B cell (primary cell): ENCODE measurements at regions not wholly inside any gene's neighbourhood (a gene's known extent, or its start where the extent isn't known, plus 50 kb on each side); places are given as distances from the start of the nearest gene placed in this dataset.

Source experiments
- ATAC-seq: fragments of 200-7000 bp; cut with Tn5 transposase; one replicate; pipeline ENCODE4 v1.10.0; 2021; ENCODE audit warnings: low read depth, mild to moderate bottlenecking, moderate number of reproducible peaks, moderate library complexity
- CTCF ChIA-PET: fragments of 350-600 bp; sonication (Branson Sonifier 250); formaldehyde crosslinking; loops from one replicate; lab custom pipeline; 2021; ENCODE audit warnings: antibody characterized with exemption, inconsistent platforms; lab: Charles Lee
- POLR2A ChIA-PET: fragments of 350-600 bp; sonication (Branson Sonifier 250); formaldehyde crosslinking; loops from one replicate; lab custom pipeline; 2021; ENCODE audit warnings: antibody characterized with exemption; lab: Charles Lee
- DNase-seq: peaks from one replicate; pipeline ENCODE4 v3.0.0; 2013
- H2AFZ ChIP-seq: 2 replicates; pipeline ENCODE4 v1.6.1; 2012; ENCODE audit warnings: mild to moderate bottlenecking, low read depth, low read length; ENCODE audit not compliant: insufficient read depth, poor library complexity, severe bottlenecking
- H3K27ac ChIP-seq, 2 donors: 1 replicate in 1 of 2; 2 replicates in 1 of 2; pipeline ENCODE4 v1.5.1; 2012 to 2013; ENCODE audit warnings: low read length in 2 of 2, mild to moderate bottlenecking in 2 of 2, moderate library complexity in 1 of 2
- H3K27me3 ChIP-seq, 4 experiments: fragments of 200-600 bp in 1 of 4; sonication (generic) in 1 of 4; replicated peaks in 1 of 4; 1 replicate in 2 of 4; 2 replicates in 2 of 4; pipeline versions ENCODE4 v1.6.1 to v1.7.0; 2013 to 2016; ENCODE audit warnings: low read length in 3 of 4, mild to moderate bottlenecking in 2 of 4, mixed read lengths in 1 of 4, moderate library complexity in 1 of 4; ENCODE audit not compliant: insufficient read depth in 4 of 4, control insufficient read depth in 3 of 4; ENCODE audit errors: control extremely low read depth in 1 of 4
- H3K36me3 ChIP-seq, 2 experiments: replicated peaks in 1 of 2; 1 replicate in 1 of 2; 2 replicates in 1 of 2; pipeline versions ENCODE4 v1.6.1 to v1.7.1; 2013; ENCODE audit warnings: low read length in 1 of 2; ENCODE audit not compliant: insufficient read depth in 2 of 2, control insufficient read depth in 1 of 2; ENCODE audit errors: control extremely low read depth in 1 of 2, extremely low read depth in 1 of 2
- H3K4me1 ChIP-seq, 2 donors: fragments of 200-600 bp in 1 of 2; sonication (generic) in 1 of 2; 1 replicate in 1 of 2; 2 replicates in 1 of 2; pipeline versions ENCODE4 v1.5.1 to v1.6.1; 2013 to 2017; ENCODE audit warnings: low read length in 2 of 2; ENCODE audit not compliant: control insufficient read depth in 2 of 2, insufficient read depth in 2 of 2
- H3K4me2 ChIP-seq: replicated peaks from 2 replicates; pipeline ENCODE3; 2012; ENCODE audit warnings: mild to moderate bottlenecking, low read depth, low read length; ENCODE audit not compliant: poor library complexity, severe bottlenecking
- H3K4me3 ChIP-seq, 5 experiments: fragments of 200-600 bp in 1 of 5; sonication (generic) in 1 of 5; 1 replicate in 3 of 5; 2 replicates in 2 of 5; pipeline versions ENCODE4 v1.5.1 to v1.7.0; 2011 to 2016; ENCODE audit warnings: low read length in 4 of 5, mild to moderate bottlenecking in 4 of 5, low read depth in 2 of 5, control low read depth in 1 of 5, moderate library complexity in 1 of 5; ENCODE audit not compliant: insufficient read depth in 1 of 5; ENCODE audit errors: control extremely low read depth in 1 of 5, extremely low read depth in 1 of 5
- H3K79me2 ChIP-seq: fragments of 200-600 bp; sonication (generic); one replicate; pipeline ENCODE4 v1.6.0; 2016; ENCODE audit warnings: low read length; ENCODE audit not compliant: control insufficient read depth, insufficient read depth
- H3K9ac ChIP-seq: fragments of 200-600 bp; sonication (generic); 2 replicates; pipeline ENCODE4 v1.6.1; 2017; ENCODE audit warnings: mild to moderate bottlenecking, low read length, moderate library complexity
- H3K9me3 ChIP-seq, 3 donors: one replicate each; pipeline versions ENCODE4 v1.6.1 to v1.7.1; 2013; ENCODE audit warnings: low read length in 2 of 3; ENCODE audit not compliant: control insufficient read depth in 2 of 3, insufficient read depth in 1 of 3; ENCODE audit errors: control extremely low read depth in 1 of 3
- H4K20me1 ChIP-seq: 2 replicates; pipeline ENCODE4 v1.6.0; 2012; ENCODE audit warnings: mild to moderate bottlenecking, low read length; ENCODE audit not compliant: insufficient read depth, control insufficient read depth, poor library complexity, severe bottlenecking
- H3K27ac Mint-ChIP-seq: one replicate; pipeline ENCODE4 v1.8.0; 2021; ENCODE audit warnings: mixed read lengths
- H3K27me3 Mint-ChIP-seq: one replicate; pipeline ENCODE4 v1.8.0; 2021; ENCODE audit warnings: mixed read lengths
- H3K4me1 Mint-ChIP-seq: one replicate; pipeline ENCODE4 v1.8.0; 2021; ENCODE audit warnings: mixed read lengths
- H3K4me3 Mint-ChIP-seq: one replicate; pipeline ENCODE4 v1.8.0; 2021; ENCODE audit warnings: mixed read lengths
- H3K9me3 Mint-ChIP-seq: one replicate; pipeline ENCODE4 v1.8.0; 2022; ENCODE audit warnings: mixed read lengths; ENCODE audit not compliant: insufficient read depth
- EZH2 ChIP-seq: IDR thresholded peaks from 2 replicates; pipeline ENCODE4 v1.6.1; 2012; ENCODE audit warnings: borderline replicate concordance, low read depth, mild to moderate bottlenecking, moderate library complexity, low read length; ENCODE audit not compliant: insufficient read depth, poor library complexity, severe bottlenecking
- WGBS: methylation state at CpG from one replicate; pipeline ENCODE4 v1.1.5; 2013; ENCODE audit warnings: missing lambda C conversion rate; ENCODE audit not compliant: insufficient coverage; 5-methylcytosine and 5-hydroxymethylcytosine counted together
- intact Hi-C: fragments of 100-400 bp; cut with micrococcal nuclease; formaldehyde crosslinking; loops from one replicate; pipeline ENCODE4 v1.10.0; 2022
- TF ChIP-seq, protein P1 (sequence below): fragments of 200-600 bp; IDR thresholded peaks from one replicate; pipeline ENCODE4 v1.8.0; 2022; ENCODE audit warnings: antibody characterized with exemption, mild to moderate bottlenecking

DNA sequence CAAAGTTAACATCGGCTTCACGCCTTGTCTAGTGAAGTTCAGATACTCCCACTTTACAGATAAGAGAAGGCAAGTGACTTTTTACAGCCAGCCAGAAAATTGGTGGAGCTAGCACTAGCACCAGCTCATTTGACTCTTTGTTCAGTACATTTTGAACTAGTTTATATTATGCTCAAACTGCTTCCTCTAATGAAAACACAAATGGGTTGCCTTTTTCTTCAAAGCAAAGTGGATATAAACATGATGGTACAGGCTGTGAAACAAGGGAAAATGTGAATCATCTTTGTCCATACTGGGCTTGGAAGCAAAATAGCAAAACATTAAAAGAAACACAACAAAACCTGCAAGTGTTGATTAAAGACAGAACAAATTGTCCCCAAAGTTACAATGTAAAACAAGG lies 99.6 kb upstream of the LHCGR start:
- intact Hi-C loops, result no loop called here
- WGBS, result no CpG with 5 or more reads among the region's 2 CpGs

DNA sequence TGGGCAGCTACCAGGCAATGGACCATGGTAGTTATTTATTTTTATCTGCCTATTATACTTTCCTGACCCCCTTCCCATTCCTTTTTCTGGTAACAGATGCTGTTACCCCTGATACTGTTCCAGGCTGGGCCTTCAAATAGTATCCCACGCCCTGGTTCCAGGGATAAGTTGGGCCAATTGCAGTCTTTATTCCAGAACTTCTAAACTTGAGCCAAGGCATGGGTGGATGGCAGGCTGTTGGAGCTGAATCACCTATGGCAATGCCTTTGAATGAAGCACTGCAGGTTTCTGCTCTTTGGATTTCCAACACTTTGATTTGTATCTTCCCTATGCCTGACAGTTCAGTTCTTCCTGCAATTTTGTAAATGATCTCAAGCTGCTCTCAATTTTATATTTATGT lies 99.2 kb upstream of the LHCGR start:
- H3K4me3 Mint-ChIP-seq, result no peak overlapping the region
- H3K27ac ChIP-seq, result no peak overlapping the region

More for the DNA sequence above, 99.6 kb upstream of the LHCGR start:
- Histone ChIP-seq H3K4me1 (no peaks in the 10 kb centered on the region), H4K20me1 (no peaks in the 10 kb centered on the region), H3K9ac (no peak overlapping the region), H3K79me2 (no peaks in the 10 kb centered on the region), H3K9me3 (peaks cover 0 to 3% (median 0%) of the 10 kb centered on the region in 3 donors), H3K4me3 (no peak overlapping the region), H3K27me3 (peaks cover 0 to 4% (median 0%) of the 10 kb centered on the region in 4 experiments), H3K36me3 (no peaks in the 10 kb centered on the region), H2AFZ (no peak overlapping the region), H3K27ac (no peak overlapping the region), H3K4me2 (no peak overlapping the region)
- Mint-ChIP-seq H3K27me3 (peaks cover 10% of the 10 kb centered on the region), H3K27ac (no peak overlapping the region), H3K9me3 (no peaks in the 10 kb centered on the region), H3K4me1 (no peaks in the 10 kb centered on the region), H3K4me3 (no peak overlapping the region)
- no peak for DNase-seq
- CTCF ChIA-PET, result no interaction called here
- ATAC-seq, result no peak
- TF ChIP-seq EZH2, result no peak
- TF ChIP-seq, protein P1, sequence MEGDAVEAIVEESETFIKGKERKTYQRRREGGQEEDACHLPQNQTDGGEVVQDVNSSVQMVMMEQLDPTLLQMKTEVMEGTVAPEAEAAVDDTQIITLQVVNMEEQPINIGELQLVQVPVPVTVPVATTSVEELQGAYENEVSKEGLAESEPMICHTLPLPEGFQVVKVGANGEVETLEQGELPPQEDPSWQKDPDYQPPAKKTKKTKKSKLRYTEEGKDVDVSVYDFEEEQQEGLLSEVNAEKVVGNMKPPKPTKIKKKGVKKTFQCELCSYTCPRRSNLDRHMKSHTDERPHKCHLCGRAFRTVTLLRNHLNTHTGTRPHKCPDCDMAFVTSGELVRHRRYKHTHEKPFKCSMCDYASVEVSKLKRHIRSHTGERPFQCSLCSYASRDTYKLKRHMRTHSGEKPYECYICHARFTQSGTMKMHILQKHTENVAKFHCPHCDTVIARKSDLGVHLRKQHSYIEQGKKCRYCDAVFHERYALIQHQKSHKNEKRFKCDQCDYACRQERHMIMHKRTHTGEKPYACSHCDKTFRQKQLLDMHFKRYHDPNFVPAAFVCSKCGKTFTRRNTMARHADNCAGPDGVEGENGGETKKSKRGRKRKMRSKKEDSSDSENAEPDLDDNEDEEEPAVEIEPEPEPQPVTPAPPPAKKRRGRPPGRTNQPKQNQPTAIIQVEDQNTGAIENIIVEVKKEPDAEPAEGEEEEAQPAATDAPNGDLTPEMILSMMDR, result no peak
- POLR2A ChIA-PET, result no interaction called here

More for the DNA sequence above, 99.2 kb upstream of the LHCGR start:
- H3K27ac Mint-ChIP-seq, result no peak overlapping the region
- H3K4me1 Mint-ChIP-seq, result no peaks in the 10 kb centered on the region
- Histone ChIP-seq H3K9me3 (peaks cover 0 to 3% (median 0%) of the 10 kb centered on the region in 3 donors), H2AFZ (no peak overlapping the region), H3K27me3 (peaks cover 0 to 4% (median 0%) of the 10 kb centered on the region in 4 experiments), H3K4me3 (no peak overlapping the region), H3K79me2 (no peaks in the 10 kb centered on the region), H4K20me1 (no peaks in the 10 kb centered on the region), H3K36me3 (no peaks in the 10 kb centered on the region), H3K4me1 (no peaks in the 10 kb centered on the region), H3K4me2 (no peak overlapping the region), H3K9ac (no peak overlapping the region)
- POLR2A ChIA-PET, result no interaction called here
- no peaks in the 10 kb centered on the region for H3K9me3 Mint-ChIP-seq
- DNase-seq (no peak), ATAC-seq (no peak)
- CTCF ChIA-PET, result no interaction called here
- intact Hi-C loops, result no loop called here
- peaks cover 10% of the 10 kb centered on the region for H3K27me3 Mint-ChIP-seq
- TF ChIP-seq, protein P1, result no peak
- TF ChIP-seq EZH2, result no peak
- 80% methylated on average over 1 of the region's 1 CpG for WGBS
